Activated CD4-positive, alpha-beta T cell treated with anti-CD3 and anti-CD28 coated beads, Interleukin-2, amount 50 U/mL, for 4 hours (primary cell): ENCODE measurements at regions not wholly inside any gene's neighbourhood (a gene's known extent, or its start where the extent isn't known, plus 50 kb on each side); places are given as distances from the start of the nearest gene placed in this dataset.

Source experiments
- DNase-seq, 2 experiments: peaks; one replicate each; pipeline ENCODE4 v3.0.0-alpha.2; 2020

DNA sequence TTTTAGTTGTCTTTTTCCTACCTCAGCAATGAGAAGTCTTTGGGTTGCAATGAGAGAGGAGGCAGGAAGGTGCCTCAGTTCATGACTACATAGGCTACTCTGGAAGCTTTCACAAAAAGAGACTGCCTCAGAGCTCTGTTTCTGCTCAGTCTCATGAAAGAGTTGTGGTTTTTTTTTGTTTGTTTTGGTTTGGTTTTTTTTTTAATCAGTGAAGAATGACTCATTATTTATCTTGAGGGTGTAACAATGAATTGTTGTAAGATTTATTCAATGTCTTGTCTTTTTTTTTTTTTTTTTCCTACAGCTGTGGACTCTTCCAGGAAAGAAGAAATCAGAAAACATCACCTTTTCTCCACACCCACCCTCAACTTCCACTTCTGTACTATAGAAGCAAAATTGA is 67.5 kb upstream of the CXCL13 start:
- DNase-seq, result no peak

DNA sequence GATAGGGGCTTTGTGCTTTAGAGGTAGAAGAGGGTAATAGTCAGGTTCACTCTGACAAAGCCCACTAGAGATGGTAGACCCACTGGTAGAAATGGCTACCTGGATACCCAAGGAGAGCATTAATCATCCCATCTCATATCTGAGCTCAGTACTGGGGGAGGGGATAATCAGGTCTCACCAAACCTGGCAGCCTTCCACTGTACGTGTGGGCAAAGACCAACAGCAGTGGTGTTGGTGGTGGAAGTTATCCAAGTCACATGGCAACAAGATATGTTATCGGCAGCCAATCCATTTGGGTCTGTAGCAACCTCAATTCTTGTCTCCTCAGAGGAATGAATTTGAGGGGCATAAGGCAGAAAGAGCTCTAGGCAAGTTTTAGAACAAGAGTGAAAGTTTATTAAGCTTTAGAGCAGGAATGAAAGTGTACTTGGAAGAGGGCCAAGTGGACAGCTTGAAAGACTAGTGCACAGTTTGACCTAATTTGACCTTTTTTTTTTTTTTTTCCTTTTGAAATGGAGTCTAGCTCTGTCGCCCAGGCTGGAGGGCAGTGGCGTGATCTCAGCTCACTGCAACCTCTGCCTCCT is 67.0 kb upstream of the CXCL13 start:
- no peak for DNase-seq
